Activated CD8-positive, alpha-beta memory T cell treated with anti-CD3 and anti-CD28 coated beads for 1 hour (primary cell): ENCODE measurements at regions not wholly inside any gene's neighbourhood (a gene's known extent, or its start where the extent isn't known, plus 50 kb on each side); places are given as distances from the start of the nearest gene placed in this dataset.
"Not testable (repeated sequence)": the region's sequence is repeated elsewhere in the genome, so short reads cannot be mapped to it uniquely, and the experiment has no call there.

ENCODE experiments used
- DNase-seq, 2 donors: peaks; one replicate each; pipeline ENCODE4 v3.0.0-alpha.2; 2020; ENCODE audit warnings: low read depth in 1 of 2; ENCODE audit errors: extremely low read depth in 1 of 2

DNA sequence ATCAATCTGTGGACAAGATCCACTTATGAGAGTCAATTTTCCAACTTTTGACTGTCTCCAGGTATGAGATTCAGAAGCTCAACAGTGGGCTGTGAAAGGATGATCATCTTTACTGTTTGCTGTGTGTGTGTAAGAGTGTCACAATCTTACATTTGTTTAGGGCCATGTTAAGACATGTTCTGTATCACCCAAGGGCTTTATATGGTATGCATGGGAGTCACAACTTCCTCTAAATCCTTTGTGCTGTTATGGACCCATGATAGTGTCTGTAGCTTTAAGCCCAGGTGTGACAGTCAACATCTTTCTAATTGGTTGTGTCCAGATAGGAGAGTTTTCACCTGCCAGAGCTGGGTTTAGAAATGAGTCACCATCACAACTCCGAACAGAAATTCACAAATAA, 70.2 kb downstream of the ZNF726 start:
- not testable (repeated sequence) for DNase-seq

DNA sequence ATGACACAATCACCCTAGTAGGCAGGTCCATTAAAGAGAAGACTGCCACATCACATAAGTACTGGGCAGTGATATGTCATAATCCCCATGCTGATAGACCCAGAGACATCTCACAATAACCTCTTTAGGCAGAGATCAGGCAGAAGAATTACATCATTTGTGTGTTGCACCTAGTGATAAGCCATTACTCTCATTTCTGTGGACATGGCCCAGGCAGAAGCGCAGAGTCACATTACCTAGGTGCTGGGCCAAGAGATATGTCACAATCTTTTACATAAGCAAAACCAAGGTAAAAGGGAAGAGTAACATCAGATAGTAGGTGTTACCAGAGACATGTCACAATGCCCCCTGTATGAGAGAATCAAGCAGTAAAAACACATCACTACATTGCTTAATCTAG, 71.9 kb downstream of the ZNF726 start:
- DNase-seq, result no peak

DNA sequence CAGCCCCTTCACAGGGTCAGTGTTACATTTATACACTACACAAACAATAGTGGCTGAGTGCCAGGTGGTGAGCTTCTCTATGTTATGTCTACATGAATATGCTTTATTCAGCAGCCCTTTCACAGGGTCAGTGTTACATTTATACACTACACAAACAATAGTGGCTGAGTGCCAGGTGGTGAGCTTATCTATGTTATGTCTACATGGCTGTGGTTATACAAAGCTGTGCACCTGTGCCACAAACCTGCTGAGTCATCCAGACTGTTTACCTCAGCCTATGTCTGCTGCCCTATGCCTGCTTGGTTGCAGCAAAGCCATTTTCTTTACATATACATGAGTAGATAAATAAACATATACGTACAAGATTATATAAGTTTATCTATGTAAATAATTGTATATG, 76.5 kb downstream of the ZNF726 start:
- DNase-seq, result no peak

DNA sequence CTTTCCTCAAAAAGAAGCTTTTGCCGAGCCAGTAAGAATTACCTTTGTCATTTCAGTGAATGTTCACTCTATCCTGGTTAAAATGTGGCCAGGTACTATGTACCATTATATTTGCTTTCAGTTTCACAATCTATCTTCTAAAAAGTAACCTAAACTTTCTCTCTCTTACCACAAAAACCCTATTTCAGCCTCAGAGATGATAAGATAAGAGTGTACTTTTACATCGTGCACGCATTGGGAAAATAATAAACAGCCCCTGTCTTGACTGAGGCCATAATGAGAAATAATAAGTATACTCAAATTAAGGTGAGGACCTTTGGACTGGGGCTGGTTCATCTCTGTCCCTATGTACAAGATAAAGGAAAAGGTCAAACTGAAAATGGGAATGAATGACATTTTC, 77.7 kb downstream of the ZNF726 start:
- no peak for DNase-seq

DNA sequence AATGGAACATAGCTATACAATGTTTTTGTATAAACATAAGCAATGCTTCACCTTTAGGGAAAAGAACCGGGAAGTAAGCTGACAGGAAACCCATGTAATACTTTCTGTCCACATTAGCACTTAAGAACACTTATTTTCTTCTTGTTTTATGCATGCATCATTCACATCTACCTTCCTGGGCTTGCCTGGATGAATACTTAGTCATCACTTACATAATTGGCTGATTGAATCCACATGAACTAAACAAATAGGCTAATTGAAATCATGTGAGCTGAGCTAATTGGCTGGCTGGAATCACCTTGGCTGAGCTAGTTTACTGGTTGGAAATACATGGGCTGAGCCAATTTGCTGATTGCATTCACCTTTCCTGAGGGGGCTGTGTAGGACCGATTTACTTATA, 78.8 kb downstream of the ZNF726 start:
- DNase-seq, result no peak

DNA sequence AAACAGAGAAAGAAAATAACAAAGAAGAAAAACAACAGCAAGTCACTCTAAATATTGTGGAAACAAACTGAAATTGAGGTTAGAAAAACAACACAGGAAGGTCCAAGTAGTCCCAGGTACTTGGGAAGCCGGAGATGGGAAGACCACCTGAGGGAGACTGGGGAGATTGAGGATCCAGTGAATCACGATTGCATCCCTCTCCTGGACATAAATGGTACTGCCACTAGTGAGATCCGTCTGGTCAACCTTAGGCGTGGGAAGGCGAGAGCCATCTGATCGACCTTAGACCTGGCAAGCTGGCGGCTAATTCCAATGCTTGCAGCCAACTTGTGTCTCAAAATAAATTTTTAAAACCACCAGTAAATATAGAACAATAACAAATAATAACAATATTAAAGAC, 81.9 kb downstream of the ZNF726 start:
- no peak for DNase-seq

DNA sequence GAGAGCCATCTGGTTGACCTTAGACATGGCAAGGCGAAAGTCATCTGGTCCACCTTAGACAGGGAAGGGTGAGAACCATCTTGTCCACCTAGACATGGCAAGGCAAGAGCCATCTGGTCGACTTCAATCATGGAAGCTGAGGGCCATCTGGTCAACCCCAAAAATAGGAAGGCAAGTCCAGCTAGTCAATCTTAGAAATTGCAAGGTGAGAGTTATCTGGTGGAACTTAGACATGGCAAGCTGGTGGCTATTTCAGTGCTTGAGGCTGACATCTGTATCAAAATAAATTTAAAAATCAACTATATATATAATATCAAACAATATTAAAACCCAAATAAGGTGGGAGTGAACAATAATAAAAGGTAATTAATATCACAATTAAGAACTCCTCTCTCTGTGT, 83.9 kb downstream of the ZNF726 start:
- no peak for DNase-seq

DNA sequence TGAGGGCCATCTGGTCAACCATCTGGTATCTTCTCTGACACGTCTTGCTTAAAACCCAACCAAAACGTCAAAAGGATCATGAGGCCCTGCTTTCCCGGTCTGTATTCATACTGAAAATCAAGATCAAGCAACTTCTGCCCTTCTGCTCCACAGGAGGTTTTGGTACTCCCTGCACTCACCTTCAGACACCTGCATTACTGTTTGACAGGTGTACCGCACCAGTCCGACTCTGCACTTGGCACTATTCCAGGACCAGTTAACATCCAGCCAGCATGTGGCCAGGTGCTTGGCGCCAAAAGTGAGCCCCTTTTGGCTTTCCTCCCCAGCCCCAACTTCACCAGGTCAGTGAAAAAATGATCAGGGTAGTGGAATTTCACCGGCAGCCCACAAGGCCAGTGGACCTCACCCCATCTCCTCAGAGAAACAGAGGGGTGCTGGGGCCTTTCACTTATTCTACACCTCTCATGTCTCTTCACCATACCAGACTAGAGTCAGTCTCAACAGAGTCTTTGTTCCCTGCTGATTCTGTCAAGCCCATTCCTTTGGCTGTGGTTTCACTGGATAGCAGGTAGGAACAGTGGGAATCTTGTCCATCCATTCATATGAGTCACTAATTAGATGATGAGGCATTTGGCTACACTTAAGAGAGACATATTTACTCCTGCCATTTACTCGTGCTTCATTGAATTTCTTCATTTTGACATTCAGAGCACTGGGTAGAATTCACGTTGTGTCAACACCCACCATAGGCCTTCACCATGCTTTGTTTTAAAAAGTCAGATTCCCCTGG, 85.3 kb downstream of the ZNF726 start:
- DNase-seq, result no peak

DNA sequence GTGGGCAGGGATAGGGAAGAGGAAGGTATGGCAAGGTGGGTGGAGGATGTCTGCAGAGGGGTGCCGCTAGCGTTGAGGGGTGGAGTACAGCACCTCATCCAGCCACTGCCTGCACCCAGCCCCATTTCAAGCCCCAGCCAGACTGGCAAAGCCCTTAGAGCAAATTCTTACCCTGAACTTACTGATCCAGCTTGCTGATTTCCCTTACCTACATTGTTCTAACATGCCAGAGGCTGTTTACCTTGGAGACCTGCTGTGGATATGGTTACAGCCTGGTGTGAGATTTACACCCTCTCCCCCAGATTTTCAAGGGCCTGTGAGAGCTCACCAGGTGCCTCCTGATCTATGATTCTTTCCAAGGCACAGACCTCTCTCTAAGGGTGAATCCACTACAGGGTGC, 86.0 kb downstream of the ZNF726 start:
- DNase-seq, result no peak

DNA sequence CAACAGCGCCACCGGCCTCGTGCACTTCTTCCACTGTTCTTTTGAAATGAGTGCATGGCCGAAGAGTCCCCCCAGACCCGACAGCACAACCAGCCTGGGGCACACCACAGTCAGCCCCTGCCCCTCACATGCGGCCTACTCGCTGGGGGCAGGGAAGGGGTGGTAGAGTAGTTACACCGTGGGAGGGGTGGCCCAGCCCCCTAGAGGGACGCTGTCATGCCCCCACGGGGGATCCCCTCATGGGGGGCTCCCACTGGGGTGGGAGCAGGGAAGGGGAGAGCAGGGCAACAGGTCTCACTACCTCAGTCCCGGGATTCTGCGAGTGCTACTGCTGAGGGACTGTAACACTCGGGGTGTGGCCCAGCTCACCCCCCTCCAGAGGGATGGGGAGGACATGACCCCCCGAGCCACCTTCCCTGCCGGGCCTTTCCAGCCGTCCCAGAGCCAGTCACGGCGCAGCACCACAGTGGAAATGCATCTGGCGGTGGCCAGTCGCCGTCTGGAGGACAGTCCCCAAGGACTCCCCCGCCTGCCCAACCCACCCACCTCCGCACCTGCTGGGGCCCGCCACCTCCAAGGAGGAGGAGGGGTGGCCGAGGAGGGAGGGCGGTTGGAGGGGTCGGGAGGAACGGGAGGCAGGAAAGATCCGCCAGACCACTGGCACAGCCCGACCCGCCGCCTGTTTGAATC, 84.6 kb upstream of the ZNF254 start:
- no peak for DNase-seq

DNA sequence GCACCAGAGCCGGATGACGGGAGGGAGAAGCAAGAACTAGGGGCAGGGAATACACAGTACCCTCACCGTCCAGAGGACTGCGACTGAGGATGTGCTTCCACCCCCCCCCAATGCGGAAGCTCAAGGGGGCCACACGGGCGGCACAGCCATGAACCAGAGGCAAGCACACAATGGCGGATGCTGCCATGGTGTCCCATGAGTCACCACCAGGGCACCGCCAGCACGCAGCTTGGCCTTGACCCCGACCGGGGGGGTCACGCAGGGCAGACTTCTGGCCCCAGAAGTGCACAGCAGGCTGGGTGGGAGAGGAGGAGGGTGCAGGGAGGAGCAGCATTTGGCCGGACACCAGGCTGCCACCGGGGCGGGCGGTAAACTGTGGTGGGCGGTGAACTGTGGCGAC, 83.5 kb upstream of the ZNF254 start:
- no peak for DNase-seq

DNA sequence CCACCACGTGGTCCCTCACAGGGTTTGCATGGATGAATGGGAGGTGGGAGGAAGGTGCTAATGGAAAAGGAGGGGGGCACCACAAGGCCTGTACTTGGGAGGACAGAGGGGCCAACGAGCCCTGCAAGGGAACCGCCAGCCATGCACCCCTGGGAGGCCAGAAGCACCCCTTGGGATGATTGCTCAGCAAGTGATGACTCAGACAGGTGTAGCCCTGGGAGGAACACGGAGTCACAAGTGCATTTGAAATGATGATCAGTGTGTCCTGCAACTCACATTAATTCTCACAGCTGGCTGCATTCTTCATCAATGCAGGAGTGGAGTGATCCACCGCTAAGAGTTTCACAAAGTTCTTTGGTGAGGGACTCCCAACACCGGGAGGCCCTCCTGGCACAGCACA, 82.8 kb upstream of the ZNF254 start:
- DNase-seq, result no peak

DNA sequence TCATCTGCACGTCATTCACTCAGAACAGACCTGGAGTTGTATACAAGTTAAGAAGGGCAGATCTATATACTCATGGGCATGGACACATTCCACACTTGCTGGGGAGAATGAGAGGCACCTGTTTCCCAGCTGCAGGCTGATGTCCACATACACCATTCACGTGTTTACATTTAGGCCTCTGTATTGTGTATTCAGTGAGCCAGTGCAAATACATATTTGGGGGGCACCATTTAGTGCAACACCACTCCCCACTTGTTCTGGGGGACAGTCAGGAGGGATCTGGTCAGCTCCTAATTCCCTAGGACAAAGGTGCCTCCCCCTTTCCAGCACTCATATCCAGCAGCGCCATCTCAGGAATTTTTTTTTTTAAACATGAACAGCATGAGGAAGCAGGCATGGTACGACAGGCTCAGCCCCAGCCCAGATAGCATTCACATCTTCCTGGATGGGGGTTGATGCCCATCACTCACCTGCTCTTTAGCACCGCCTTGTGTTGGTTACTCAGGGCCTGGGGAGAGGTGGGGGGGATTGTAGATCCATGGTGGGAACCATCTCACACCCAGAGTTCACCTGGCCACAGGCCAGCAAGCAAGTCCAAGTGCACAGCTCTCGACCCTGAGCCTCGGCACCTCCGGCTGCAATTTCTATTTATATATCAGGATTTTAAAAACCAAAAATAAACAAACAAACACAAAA, 56.9 kb upstream of the ZNF254 start:
- DNase-seq, result no peak

DNA sequence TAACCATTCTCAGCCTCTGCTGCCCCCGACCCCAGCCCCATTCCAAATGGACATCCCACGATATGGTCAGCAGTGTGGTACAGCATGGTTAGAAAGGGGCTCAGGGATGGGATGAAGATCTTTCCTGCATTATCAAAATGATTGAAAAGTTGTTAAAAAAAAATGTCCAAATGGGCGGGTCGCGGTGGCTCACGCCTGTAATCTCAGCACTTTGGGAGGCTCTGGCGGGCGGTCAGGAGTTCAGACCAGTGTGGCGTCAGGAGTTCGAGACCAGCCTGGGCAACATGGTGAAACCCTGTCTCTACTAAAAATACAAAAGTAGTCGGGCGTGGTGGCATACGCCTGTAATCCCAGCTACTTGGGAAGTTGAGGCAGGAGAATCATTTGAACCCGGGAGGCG, 54.3 kb upstream of the ZNF254 start:
- DNase-seq, result no peak

DNA sequence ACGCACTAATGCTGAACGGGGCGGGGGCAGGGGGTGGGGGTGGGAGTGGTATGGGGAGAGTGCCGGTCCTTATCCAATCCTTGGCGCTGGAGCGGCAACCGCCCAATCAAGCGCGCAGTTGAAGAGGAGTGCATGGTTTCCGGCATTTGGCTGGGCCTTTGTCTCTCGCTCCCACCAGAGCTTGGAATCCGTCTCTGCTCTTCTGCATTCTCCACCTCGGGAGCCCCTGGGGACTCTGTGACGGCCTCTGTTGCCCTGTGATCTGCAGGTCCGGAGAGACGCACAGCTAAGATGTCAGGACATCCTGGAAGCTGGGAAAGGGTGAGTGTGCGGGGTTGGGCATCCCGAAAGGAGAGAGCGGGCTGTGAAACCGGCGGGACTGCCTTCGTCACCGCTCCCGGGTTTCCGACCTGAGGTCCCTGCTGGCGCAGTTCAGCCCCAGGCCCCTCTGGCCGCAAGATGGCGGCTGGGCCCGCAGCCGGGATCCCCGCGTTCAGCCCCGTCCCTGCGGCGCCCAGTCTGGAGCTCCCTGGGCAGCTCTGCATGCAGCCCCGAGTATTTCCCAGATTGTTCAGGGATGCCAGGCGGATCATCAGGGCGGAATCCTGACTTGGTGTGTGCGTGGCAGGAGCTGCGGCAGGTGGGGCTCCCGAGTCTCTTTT, 53.6 kb upstream of the ZNF254 start:
- peak; percentile 34 to 61 for DNase-seq

DNA sequence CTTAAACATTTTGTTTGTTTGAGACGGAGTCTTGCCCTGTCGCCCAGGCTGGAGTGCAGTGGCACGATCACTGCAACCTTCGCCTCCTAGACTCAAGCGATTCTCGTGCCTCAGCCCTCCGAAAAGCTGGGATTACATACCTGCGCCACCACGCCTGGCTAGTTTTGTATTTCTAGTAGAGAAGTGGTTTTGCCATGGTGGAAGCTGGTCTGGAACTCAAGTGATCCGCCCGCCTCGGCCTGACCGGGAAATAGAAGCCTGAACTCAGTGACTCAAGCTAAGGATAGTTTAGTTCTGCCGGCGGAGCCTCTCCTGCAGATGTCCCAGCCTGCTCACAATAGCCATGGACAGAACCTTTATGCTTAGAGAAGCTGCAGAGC, 53.0 kb upstream of the ZNF254 start:
- no peak for DNase-seq

DNA sequence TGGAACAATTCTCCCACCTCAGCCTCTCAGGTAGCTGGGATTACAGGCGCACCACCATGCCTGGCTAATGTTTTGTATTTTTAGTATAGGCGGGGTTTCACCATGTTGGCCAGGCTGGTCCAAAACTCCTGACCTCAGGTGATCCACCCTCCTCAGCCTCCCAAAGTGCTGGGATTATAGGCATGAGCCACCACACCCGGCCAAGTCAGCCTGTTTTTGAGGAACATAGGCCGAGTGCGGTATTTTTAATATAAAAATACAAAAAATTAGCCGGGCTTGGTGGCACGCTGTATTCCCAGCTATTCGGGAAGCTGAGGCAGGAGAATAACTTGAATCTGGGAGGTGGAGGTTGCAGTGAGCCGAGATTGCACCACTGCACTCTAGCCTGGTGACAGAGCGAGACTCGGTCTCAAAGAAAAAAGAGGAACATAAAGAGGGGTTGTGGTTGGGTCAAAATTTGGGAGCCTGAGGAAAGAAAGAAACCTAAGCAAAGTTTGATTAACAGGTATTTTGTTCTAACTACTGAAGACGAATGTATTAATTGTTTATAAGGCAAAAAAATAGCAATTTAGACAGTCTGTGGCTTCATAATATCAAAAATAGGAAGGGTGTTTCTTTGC, 51.6 kb upstream of the ZNF254 start:
- not testable (repeated sequence) for DNase-seq
